Thoracic aorta (tissue), 2 donors: ENCODE measurements at regions not wholly inside any gene's neighbourhood (a gene's known extent, or its start where the extent isn't known, plus 50 kb on each side); places are given as distances from the start of the nearest gene placed in this dataset.

ENCODE experiments used
- ATAC-seq: fragments of 150-250 bp; one replicate; pipeline ENCODE4 v1.8.0; 2017; ENCODE audit warnings: low read depth; ENCODE audit not compliant: insufficient number of reproducible peaks, low FRiP score
- DNase-seq: peaks from one replicate; pipeline ENCODE4 v3.0.0-alpha.2; 2020; ENCODE audit warnings: low spot score
- H3K27ac ChIP-seq, 2 donors: fragments of 200-600 bp; sonication (generic); 1 replicate in 1 of 2; 2 replicates in 1 of 2; pipeline ENCODE4 v1.5.1; 2016; ENCODE audit warnings: mild to moderate bottlenecking in 2 of 2, moderate library complexity in 2 of 2
- H3K27me3 ChIP-seq: fragments of 200-600 bp; sonication (generic); replicated peaks from 2 replicates; pipeline ENCODE4 v1.6.0; 2016; ENCODE audit warnings: mild to moderate bottlenecking; ENCODE audit not compliant: insufficient read depth
- H3K36me3 ChIP-seq: fragments of 200-600 bp; sonication (generic); one replicate; pipeline ENCODE4 v1.5.1; 2016
- H3K4me1 ChIP-seq, 2 donors: fragments of 200-600 bp; sonication (generic); 1 replicate in 1 of 2; 2 replicates in 1 of 2; pipeline versions ENCODE4 v1.5.1 to v1.6.0; 2016; ENCODE audit warnings: low read depth in 2 of 2, mild to moderate bottlenecking in 1 of 2; ENCODE audit not compliant: control insufficient read depth in 1 of 2
- H3K4me3 ChIP-seq: fragments of 200-600 bp; sonication (generic); 2 replicates; pipeline ENCODE4 v1.5.1; 2016; ENCODE audit warnings: mild to moderate bottlenecking
- H3K9me3 ChIP-seq: fragments of 200-600 bp; sonication (generic); 2 replicates; pipeline ENCODE4 v1.5.1; 2016
- TF ChIP-seq, protein P1 (sequence below): fragments of 200-600 bp; sonication (generic); IDR thresholded peaks from one replicate; pipeline ENCODE4 v1.5.1; 2019; ENCODE audit warnings: antibody characterized with exemption

DNA sequence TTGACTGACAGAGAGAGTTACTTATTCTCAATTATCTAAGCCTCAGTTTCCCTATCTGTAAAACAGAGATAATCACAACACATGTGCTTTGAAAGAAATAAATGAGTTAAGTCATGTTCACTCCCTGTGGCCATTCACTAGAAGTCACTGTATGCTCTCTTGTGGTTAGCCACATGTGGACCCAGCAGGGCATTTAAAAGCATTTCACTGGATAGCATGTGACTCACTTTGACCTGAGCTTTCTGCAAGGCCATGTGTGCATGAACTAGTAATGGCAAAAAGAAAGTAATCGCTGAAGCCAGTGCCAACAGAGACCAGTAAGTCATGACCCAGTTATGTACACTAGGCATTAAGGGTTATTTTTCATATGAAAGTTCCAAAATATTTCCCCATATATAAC, 557.0 kb upstream of the IGFBP3 start:
- no peaks in the 10 kb centered on the region for H3K36me3 ChIP-seq
- TF ChIP-seq, protein P1, sequence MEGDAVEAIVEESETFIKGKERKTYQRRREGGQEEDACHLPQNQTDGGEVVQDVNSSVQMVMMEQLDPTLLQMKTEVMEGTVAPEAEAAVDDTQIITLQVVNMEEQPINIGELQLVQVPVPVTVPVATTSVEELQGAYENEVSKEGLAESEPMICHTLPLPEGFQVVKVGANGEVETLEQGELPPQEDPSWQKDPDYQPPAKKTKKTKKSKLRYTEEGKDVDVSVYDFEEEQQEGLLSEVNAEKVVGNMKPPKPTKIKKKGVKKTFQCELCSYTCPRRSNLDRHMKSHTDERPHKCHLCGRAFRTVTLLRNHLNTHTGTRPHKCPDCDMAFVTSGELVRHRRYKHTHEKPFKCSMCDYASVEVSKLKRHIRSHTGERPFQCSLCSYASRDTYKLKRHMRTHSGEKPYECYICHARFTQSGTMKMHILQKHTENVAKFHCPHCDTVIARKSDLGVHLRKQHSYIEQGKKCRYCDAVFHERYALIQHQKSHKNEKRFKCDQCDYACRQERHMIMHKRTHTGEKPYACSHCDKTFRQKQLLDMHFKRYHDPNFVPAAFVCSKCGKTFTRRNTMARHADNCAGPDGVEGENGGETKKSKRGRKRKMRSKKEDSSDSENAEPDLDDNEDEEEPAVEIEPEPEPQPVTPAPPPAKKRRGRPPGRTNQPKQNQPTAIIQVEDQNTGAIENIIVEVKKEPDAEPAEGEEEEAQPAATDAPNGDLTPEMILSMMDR = no peak
- ATAC-seq = no peak
- H3K4me3 ChIP-seq = no peak overlapping the region
- H3K4me1 ChIP-seq = no peaks in the 10 kb centered on the region
- no peak overlapping the region for H3K27ac ChIP-seq
- DNase-seq = no peak
- H3K9me3 ChIP-seq = peaks cover 4% of the 10 kb centered on the region
- no peaks in the 10 kb centered on the region for H3K27me3 ChIP-seq

DNA sequence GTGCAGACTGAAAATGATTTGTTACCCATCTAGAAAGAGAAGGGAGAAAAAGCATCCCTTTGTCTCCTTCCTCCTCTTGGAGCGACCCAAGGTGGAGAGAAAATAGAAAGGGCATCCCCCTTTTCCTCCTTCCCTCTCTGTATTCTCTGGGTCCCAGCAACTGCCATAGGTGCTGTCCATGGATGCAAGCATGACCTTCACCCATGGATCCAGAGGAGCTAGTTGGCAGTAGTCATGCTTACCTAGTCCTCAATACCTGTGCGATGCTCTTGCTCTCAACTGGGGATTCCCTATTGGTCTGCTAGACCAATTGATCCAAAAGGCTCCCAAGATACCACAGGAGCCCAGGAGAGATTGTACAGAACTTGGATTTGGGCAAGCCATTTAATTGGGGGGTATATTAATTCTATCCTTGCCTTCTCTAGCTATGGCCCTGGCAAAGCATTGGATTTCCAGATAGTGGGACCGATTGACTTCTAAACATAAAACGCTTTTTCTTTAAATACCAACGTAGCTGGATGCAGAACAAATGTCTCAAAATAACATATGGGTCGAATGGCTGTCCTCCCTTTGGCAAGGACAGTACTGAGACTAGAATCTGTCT, 547.8 kb upstream of the IGFBP3 start:
- no peak for DNase-seq
- no peak for ATAC-seq
- H3K27ac ChIP-seq = no peak overlapping the region
- H3K9me3 ChIP-seq = peaks cover 61% of the 10 kb centered on the region
- TF ChIP-seq, protein P1 = no peak
- H3K27me3 ChIP-seq = no peaks in the 10 kb centered on the region
- no peaks in the 10 kb centered on the region for H3K4me1 ChIP-seq
- H3K36me3 ChIP-seq = no peaks in the 10 kb centered on the region
- H3K4me3 ChIP-seq = no peak overlapping the region

DNA sequence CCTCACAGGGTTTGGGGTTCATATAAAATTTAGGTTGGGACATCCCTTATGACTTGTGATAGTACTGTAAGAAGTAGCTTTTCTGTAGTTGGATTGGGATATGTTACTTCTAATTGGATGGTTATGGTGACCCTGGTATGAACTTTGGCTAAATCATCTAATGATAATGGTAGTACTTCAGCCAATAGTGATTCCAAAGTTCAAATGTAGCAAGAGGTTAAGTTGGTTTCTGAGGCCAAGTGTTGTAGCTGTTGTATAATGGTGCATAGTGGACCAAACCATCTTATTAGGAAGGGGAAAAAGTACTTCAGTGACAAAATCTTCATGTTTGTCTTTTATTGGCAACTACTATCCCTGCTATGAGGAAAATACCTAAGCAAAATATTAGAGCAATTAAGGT, 542.1 kb upstream of the IGFBP3 start:
- H3K4me1 ChIP-seq = no peaks in the 10 kb centered on the region
- DNase-seq (no peak), ATAC-seq (no peak)
- no peak overlapping the region for H3K4me3 ChIP-seq
- TF ChIP-seq, protein P1 = no peak
- H3K36me3 ChIP-seq = no peaks in the 10 kb centered on the region
- H3K27me3 ChIP-seq = no peaks in the 10 kb centered on the region
- H3K27ac ChIP-seq = no peak overlapping the region
- peaks cover 28% of the 10 kb centered on the region for H3K9me3 ChIP-seq

DNA sequence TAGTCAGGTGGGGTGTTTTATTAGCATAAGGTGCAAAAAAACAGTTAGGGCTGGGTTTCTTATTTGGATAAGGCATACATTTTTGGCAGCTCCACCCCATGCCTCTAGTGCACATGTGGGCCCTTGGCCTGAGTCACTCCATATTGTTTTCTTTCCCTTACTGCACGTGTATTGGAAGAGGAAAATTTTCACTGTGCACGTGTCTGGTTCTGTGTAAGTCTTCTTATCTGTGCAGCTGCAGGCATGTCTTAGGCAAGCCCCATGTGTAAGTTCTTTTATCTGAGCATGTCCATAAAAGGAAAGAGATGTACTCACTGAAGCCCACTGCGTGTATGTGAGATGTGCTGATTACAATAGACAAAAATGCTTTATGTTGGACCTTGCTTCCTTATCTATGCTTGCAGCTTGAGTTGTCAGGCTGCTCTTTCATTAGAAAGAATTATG, 540.3 kb upstream of the IGFBP3 start:
- Histone ChIP-seq H3K4me1 (no peaks in the 10 kb centered on the region), H3K27me3 (no peaks in the 10 kb centered on the region), H3K9me3 (peaks cover 10% of the 10 kb centered on the region), H3K4me3 (no peak overlapping the region), H3K27ac (no peak overlapping the region), H3K36me3 (no peaks in the 10 kb centered on the region)
- TF ChIP-seq, protein P1 = no peak
- ATAC-seq (no peak), DNase-seq (no peak)

DNA sequence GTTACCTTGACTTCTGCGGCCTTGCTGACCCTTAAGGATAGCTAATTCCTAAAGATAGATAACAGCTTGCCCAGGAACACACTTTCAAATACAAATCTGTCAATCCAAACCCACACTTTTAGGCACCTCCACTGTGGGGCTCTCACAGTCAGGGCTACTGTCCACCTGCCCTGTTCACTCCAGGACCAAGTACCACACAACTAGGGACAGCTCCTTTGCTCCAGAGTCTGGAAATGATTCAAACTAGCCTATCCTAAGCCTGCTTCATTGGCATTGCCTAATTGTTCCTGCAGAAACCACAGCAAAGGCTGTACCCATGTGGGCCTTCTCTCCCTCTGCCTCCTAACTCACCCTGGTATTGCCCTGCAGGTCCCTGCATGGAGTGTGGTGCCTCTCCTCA, 538.9 kb upstream of the IGFBP3 start:
- ATAC-seq = no peak
- no peaks in the 10 kb centered on the region for H3K36me3 ChIP-seq
- no peak for DNase-seq
- H3K4me1 ChIP-seq = peaks cover 0 to 12% of the 10 kb centered on the region in 2 donors
- TF ChIP-seq, protein P1 = no peak
- H3K4me3 ChIP-seq = no peak overlapping the region
- H3K27me3 ChIP-seq = no peaks in the 10 kb centered on the region
- no peak overlapping the region for H3K27ac ChIP-seq
- no peaks in the 10 kb centered on the region for H3K9me3 ChIP-seq
